HG03575 (cell line): ENCODE measurements at regions not wholly inside any gene's neighbourhood (a gene's known extent, or its start where the extent isn't known, plus 50 kb on each side); places are given as distances from the start of the nearest gene placed in this dataset.

Experiments
- ATAC-seq: cut with Tn5 transposase; IDR thresholded peaks from one replicate; pipeline ENCODE4 v1.9.1; 2021; ENCODE audit not compliant: unreplicated experiment, insufficient number of reproducible peaks, low FRiP score; ENCODE audit errors: extremely low read depth

DNA sequence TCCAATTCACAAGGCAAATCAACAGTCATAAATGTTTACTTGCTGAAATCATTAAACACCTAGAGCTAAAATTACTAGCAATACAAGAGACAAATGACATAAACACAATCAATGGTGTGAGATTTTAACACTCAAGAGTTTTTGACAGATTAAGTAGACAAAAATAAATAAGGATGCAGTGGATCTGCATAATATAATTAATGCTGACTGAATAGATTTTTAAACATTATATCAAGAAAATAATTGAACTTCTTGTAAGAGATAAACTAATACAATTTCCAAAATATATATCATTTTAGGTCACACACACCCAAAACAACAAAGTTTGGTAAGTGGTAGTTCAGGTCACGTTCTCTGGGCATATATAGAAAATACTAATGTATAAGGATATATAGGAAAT lies 322.6 kb upstream of the XYLT1 start:
- ATAC-seq: no peak

DNA sequence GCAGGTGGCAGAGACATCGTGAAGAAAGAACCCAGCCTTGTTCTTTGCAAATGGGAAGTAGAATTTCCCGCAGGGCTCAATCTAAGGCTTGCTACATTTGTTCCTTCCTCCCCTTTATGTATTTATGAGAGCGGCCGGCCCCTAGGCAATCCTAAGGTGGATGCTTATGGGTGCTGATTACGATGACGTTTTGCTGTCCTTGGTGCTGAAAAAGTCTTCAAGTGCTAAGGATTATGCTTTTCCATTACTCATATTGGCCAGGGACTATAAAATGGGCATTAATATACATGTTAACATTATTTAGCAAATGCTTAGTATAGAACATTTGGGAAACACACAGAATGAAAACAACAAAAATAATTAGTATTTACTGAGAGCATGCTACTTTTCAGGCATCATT lies 313.3 kb upstream of the XYLT1 start:
- no peak for ATAC-seq

DNA sequence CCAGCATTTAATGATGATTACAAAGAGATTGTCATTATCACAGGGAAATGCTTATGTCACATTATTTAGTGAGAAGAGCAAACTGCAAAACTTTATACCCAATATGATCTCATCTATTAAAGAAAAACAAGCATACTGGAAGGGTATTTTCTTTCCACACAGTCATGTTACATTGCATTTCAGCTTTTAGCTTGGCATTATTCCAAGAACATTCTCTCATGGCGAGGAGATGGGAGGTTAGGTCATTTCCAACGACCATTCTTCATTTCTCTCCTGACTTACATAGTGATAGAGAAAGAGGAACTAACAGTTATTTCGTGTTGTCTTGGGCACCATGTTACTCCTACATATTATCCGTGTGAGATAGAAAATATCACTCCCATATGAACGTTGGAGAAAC lies 309.4 kb upstream of the XYLT1 start:
- ATAC-seq: no peak

DNA sequence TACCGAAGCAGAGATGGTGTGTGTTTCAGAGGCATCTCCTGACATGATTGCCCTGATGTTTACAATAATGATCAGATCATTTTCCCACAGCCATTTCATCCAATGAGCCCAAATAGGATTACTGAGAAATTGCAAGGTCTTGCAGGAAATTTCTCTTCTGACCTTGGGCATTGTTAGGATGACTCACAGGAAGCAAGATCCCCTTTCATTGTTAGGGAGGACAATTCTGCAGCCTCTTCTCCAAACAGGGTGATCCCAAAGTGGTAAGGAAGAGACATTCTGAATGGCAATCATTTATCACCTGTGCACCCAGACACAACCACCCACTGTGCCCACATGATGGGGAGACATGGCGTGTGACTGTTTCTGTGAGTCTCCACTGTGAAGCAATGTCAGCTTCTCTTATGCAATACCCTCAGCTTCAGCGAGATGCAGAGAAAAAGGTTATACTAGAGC lies 306.7 kb upstream of the XYLT1 start:
- ATAC-seq: no peak

DNA sequence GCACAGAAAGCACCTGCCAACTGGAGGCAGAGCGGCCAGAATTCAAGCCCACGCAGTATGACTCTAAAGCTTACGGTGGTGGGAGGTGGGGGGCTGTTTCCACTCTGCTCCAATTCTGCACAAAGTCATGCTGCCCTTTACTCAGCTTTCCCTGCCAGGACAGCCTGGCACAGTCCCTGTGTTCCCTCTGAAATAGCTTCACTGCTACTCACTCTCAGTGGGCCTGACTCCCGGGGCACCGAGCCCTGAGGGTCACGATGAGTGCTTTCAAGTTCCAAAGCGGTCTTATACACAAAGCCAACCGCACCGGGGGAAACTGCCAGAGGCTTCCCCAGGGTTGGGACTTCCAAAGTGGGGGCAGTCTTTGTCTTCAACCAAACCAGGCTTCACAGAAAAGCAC lies 306.1 kb upstream of the XYLT1 start:
- ATAC-seq: no peak

DNA sequence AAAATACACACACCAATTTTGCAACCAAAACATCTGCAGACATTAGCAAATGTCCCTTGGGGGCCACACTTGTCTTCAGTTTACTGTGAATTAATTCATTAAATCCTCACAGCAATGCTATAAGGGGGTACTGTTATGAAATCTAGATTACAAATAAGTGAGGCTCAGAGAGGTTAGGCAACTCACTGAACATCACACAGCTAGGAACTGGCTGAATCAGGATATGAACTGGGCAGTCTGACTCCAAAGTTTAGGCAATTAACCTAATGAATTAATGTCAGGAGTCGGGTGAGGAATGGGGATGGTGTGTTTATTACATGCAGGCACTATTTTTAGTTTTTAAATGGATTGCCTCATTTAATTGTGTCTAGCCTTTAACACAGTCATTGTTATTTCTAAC lies 305.7 kb upstream of the XYLT1 start:
- ATAC-seq: no peak

DNA sequence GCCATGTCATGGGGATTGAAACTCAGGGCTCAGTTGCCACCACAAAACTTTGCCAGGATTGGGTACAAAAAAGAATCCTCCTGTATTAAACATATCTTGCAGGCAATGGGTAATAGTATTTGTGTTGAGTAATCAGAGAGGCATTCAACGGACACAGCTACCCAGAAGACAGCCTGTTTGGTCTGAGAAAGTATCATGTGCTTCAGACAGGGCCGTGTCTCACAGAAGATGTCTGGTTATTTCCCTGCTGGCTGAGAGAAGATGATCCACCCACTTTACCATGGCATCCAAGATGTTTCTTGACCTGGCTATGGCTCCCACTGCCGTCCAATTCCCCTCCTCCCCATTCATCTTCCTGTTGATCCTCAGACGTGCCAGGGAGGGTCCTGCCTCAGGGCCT lies 304.3 kb upstream of the XYLT1 start:
- ATAC-seq: no peak

DNA sequence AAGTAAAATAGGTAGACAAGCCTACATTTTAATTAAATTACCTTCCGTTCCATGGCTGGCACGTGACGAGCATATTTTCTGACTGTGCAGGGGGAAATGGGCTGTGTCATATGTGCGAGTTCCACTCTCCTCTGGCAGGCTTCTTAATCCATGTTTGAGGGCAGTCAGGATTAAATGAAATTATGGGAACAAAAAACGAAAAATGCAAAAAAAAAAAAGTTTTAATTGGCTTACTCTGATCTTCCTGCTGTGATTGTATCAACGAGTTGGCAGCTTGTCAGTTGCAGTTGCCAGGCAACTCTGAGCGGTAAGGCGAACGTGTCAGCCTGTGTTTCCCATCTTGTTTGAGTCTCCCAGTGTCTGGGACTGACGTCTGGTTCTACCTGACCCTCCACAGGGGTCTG lies 302.9 kb upstream of the XYLT1 start:
- ATAC-seq: no peak

DNA sequence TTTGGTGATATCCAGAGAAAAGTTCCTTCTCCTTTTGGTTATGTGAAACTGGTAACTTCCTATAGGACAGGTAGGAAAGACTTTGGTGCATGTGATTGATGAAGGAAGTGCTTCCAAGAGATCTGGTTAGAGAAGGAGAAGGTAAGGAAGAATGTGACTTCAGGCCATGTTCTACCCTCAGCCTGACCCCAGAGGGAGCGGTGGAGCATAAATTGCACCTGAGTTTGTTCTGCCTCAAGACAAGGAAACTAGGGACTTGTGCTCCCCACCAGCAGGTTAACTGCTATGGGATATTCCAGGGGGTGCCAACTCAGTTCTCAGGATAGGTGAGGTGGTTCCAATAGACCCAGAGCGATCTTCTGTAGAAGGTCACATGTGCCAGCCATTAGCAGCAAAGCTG lies 299.3 kb upstream of the XYLT1 start:
- no peak for ATAC-seq

DNA sequence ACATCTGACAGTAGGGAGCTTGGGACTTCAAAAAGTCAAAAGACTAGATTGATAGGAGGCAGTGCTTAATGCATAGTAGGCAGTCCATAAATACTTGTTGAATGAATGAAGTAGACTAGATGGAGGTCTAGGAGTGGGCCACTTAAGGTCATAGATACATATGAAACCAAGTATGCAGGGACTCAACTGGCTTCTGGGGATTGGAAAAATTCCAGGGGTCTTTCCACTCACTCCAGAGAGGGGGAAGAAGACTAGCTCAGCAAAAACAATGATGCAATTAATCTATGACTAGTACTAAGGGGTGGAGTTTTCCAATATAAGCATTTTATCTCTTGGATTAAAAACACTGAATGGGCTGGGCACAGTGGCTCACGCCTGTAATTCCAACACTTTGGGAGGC lies 298.3 kb upstream of the XYLT1 start:
- ATAC-seq: no peak

DNA sequence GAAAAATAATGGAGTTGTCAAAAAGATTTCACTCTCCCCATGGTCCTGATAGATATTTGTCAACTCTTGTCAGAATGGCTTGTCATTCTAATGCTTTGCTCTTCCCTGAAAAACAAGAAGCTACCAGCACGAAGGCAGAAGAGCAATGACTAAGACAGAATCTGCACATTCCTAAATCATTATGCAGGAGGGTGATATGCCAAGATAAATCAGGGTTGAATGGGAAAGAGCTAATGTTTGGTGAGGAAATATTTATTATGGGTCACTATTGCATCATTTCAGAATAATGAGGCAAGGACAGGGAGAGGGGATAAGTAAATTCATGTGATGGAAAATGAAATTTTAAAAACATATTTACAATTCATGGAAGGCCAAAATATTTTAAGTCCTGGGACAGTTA lies 297.5 kb upstream of the XYLT1 start:
- ATAC-seq: no peak

DNA sequence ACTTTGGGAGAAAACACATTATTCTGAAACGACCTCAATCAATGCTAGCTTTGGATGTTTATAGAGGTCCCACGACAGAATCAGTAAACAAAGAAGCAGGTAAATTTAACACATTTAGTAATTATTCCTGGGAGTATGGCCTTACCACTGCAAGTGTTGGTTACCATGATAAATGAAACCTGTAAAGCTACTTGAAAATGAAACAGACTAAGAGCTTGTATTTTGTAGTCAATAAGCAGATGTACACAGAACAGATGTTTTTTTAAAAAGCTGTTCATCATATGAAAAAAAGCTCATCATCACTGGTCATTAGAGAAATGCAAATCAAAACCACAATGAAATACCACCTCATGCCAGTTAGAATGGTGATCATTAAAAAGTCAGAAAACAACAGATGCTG lies 295.3 kb upstream of the XYLT1 start:
- ATAC-seq: no peak

DNA sequence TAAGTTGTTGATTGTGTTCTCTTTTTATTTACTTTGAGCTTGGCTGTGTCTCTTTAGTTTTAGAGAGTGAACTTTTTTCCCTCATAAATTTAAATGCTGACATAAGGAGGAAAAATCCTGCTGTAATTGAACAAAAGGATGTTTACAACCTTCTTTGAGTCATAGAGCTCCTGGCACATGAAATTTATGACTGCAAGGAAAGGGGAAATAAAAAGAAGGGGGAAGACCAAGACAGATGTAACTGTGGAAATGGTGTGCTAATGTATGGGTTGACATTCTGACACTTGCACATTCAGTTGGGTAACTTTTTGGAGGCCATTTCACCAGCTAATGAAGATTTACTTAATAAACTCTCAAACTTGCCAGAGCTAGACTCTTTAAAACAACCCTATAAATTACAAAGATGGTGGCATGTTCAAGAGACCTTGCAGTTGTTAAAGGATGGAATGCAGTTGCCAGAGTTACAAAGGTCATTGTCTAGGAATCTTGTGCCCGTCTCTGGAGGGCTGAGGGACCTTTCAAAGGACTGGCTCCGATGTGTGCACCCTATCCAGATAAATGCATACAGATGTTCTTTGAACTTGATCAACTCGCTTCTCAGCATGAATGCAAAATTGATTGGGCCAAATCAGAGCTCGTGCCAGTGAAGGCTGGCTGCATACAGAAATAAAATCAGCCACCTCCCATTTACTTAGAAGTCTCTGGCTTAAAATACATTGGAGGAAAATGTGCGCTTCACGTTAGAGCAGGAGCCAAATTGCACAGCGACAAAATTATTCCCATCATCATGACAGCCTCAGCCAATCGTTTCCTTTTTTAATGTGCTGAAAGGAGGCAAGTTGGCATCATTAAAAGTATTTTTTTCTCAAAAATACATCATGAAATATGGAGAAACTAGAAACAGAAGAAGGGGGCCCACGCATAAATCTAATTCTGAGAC lies 289.0 kb upstream of the XYLT1 start:
- ATAC-seq: no peak

DNA sequence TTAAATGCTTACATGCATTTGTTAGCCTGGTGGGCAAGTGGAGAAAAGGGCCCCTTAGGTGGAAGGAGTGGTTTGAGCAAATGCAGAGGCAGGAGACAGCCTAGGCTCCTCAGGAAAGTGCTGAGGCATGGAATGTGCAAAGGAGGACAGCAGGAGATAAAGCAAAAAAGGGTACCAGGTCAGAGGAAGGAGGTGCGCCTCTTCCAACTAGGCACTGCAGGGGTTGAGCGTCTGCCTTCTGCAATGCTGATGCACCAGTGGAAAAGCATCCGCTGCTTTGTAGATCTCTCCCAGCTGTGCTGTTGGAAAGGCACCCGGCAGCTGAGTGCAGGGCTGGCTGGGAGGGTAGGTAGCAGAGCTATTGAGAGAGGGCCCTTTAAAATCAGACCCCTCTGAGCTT lies 287.0 kb upstream of the XYLT1 start:
- ATAC-seq: no peak

DNA sequence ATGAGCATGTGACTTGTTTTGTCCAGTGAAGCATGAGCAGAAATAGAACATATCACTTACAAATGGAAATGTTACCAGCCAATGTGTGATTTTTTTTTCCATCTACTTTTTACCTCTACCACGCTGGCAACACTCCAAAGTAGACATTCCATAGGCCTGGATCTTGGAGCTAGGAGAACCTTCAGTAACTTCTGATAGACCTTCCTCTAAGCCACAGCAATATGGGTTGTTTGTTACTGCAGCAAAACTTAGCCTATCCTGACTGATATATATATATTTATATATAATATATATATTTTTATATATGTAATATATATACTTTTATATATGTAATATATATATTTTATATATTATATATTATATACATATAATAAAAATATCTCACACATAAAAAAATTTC lies 284.4 kb upstream of the XYLT1 start:
- ATAC-seq: no peak

DNA sequence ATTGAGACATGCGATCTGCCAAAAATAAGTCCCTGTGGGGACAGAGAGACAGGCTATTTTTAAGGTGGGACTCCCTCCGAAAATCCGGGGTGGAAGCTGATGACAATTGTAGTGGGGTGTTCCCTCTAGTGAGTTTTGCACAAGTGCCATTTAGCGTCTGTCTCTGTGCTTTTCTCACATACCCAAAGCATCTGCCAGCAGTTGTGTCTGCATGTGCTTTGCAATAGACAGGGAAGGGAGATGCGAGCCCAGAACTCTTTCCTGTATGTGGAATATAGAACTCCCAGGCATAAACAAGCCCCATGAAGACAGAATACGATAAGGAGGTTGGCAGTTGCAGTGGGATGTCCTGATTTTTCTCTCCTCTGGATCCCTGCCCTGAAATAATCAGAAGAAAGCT lies 282.7 kb upstream of the XYLT1 start:
- no peak for ATAC-seq

DNA sequence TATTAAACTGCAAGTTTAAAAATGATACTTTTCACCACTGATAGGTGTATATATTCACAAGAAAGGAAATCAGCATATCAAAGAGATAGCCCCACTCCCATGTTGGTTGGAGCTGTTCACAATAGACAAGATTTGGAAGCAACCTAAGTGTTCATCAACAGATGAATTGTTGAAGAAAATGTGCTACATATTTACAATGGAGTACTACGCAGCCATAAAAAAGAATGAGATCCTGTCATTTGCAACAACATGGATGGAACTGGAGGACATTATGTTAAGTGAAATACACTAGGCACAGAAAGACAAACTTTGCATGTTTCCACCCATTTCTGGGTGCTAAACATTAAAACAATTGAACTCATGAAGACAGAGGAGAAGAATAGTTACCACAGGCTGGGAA lies 278.9 kb upstream of the XYLT1 start:
- no peak for ATAC-seq

DNA sequence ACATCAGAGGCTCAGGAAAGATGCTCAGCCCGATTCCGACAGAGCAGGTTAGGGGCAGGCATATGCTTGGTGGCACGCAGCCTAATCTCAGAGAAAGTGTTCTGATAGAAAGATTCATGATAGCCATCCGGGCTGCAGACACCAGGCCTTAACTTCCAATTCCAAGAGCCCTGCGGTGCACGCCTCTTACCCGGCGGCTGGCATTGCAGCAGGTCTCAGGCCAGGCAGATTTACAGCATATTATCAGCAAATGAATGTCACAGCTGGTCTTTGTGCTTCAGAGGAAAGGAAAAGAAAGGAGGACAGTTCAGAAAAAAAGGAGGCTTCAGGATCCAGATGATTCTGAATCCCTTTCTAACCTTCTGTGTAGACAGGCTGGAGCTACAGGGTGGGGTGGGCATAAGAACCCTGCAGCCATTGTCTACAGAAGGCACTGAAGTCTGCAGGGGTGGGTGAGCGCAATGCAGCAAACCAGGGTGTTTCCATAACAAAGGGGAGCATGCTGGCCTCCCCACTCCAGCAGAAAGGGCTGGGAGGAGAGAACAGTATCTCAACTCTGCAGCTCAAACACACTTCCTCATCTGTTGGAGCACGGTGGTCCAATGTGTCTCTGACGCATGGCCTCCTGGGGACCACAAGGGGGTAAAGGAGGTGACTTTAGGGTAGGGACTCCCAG lies 277.4 kb upstream of the XYLT1 start:
- no peak for ATAC-seq

DNA sequence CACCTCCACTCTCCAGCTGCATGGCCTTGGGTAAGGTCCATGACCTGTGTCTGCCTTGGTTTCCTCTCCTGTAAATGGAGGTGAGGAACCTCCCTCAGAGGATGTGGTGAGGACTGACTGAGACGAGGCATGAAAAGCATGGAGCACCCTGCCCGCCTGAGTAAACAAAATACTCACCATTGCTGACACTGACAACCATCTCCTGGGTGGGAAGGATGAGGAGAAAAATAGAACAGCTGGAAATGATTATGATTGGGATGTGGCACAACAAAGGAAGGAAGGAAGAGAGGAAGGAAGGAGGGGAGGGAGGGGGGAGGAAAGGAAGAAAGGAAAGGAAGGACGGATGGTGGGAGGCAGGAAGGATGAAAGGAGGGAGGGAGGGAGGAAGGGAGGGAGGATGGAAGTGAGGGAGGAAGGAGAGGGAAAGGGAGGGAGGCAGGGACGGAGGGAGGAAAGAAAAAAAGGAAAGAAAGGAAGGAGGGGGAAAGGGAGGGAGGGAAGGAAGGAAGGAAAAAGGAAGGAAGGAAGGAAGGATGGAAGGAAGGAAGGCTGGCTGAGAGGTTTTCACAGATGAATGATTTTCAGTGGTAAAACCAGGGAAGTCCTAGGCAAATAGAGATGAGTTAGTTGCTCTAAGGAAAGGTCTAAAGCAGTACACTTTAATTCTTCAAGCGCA lies 276.5 kb upstream of the XYLT1 start:
- ATAC-seq: no peak
